Kidney (tissue), 13 donors: ENCODE measurements at regions not wholly inside any gene's neighbourhood (a gene's known extent, or its start where the extent isn't known, plus 50 kb on each side); places are given as distances from the start of the nearest gene placed in this dataset.

ENCODE experiments used
- DNase-seq, 5 donors: peaks; one replicate each; pipeline ENCODE4 v3.0.0-alpha.2; 2013 to 2020
- FAIRE-seq: peaks from 2 replicates; lab custom pipeline; 2012; peaks lifted over from hg19 to GRCh38; lab: Jason Lieb, UNC
- H3K27ac ChIP-seq, 2 donors: one replicate each; pipeline ENCODE4 v1.7.0; 2013; ENCODE audit warnings: low read depth in 2 of 2, low read length in 2 of 2, inconsistent platforms in 1 of 2
- H3K27me3 ChIP-seq: one replicate; pipeline ENCODE4 v1.7.1; 2013; ENCODE audit warnings: low read length, inconsistent platforms; ENCODE audit not compliant: control insufficient read depth, insufficient read depth
- H3K36me3 ChIP-seq, 3 donors: one replicate each; pipeline versions ENCODE4 v1.7.0 to v1.7.1; 2013; ENCODE audit warnings: low read length in 3 of 3, control low read depth in 1 of 3, inconsistent platforms in 1 of 3; ENCODE audit not compliant: insufficient read depth in 3 of 3, control insufficient read depth in 2 of 3
- H3K4me1 ChIP-seq, 3 donors: one replicate each; pipeline versions ENCODE4 v1.7.0 to v1.7.1; 2013; ENCODE audit warnings: low read length in 3 of 3, inconsistent platforms in 1 of 3, low read depth in 1 of 3; ENCODE audit not compliant: control insufficient read depth in 2 of 3, insufficient read depth in 2 of 3
- H3K4me3 ChIP-seq, 3 donors: one replicate each; pipeline versions ENCODE4 v1.7.0 to v1.8.1; 2013; ENCODE audit warnings: low read length in 3 of 3, control low read depth in 1 of 3, inconsistent platforms in 1 of 3
- H3K9ac ChIP-seq, 3 donors: one replicate each; pipeline versions ENCODE4 v1.7.0 to v1.7.1; 2013; ENCODE audit warnings: low read length in 3 of 3, control low read depth in 1 of 3, inconsistent platforms in 1 of 3
- H3K9me3 ChIP-seq, 3 donors: one replicate each; pipeline versions ENCODE4 v1.7.0 to v1.7.1; 2013; ENCODE audit warnings: low read length in 3 of 3, control low read depth in 1 of 3, inconsistent platforms in 1 of 3; ENCODE audit not compliant: control insufficient read depth in 2 of 3, insufficient read depth in 1 of 3
- intact Hi-C: fragments of 100-400 bp; cut with DNase I; formaldehyde crosslinking; loops from one replicate; pipeline ENCODE4 v1.11.1; 2022
- TF ChIP-seq, protein P1 (sequence below): IDR thresholded peaks from 3 replicates; pipeline ENCODE4 v1.5.1; 2012; ENCODE audit warnings: mild to moderate bottlenecking, moderate library complexity, borderline replicate concordance; ENCODE audit not compliant: insufficient read depth; ENCODE audit errors: extremely low read depth
- donor health status: control.
- donor health status: control.
- donor health status: control.
- donor health status: control.
- donor health status: control.
- donor health status: DM: yes; HTN: yes; CAD: no.
- donor health status: Normal renal cell carcinoma (clear cell type).

DNA sequence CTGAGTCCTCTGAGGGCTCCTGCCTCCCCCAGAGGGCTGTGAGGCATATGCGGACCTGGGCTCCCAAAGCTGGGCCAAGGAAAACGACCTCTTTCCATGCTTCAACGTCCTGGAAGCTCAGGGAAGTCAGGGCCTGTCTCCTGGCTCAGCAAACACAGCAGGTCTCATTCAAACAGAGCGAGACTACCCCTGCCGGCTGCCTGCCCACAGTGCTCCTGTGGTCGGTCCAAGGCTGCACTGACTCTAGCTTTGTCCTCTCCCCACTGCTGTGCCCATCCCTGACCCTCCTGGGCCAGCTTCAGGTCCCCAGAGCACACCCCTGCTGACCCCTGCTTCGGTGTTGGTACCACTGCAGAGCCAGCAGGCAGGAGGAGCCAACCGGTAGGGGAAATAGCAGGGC is 79.6 kb downstream of the PDCL3 start:
- H3K9me3 ChIP-seq: no peaks in the 10 kb centered on the region

DNA sequence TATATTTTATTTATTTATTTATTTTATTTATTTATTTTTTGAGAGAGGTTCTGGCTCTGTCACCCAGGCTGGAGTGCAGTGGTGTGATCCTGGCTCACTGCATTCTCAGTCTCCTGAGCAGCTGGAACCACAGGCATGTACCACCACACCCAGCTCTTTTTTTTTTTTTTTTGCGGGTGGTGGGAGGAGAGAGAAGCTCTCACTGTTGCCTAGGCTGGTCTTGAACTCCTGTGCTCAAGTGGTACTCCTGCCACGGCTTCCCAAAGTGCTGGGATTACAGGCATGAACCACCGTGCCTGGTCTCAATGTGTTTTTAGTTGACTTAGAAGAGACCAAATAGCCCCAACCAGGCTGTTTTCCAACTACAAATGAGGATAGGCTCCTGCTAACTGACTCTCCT is 80.7 kb downstream of the PDCL3 start:
- Histone ChIP-seq H3K4me3 (no peak overlapping the region), H3K27ac (no peak overlapping the region), H3K27me3 (no peaks in the 10 kb centered on the region), H3K4me1 (no peaks in the 10 kb centered on the region), H3K9me3 (no peaks in the 10 kb centered on the region), H3K9ac (no peak overlapping the region), H3K36me3 (no peaks in the 10 kb centered on the region)
- FAIRE-seq: no peak
- intact Hi-C loops: no loop called here
- TF ChIP-seq, protein P1, sequence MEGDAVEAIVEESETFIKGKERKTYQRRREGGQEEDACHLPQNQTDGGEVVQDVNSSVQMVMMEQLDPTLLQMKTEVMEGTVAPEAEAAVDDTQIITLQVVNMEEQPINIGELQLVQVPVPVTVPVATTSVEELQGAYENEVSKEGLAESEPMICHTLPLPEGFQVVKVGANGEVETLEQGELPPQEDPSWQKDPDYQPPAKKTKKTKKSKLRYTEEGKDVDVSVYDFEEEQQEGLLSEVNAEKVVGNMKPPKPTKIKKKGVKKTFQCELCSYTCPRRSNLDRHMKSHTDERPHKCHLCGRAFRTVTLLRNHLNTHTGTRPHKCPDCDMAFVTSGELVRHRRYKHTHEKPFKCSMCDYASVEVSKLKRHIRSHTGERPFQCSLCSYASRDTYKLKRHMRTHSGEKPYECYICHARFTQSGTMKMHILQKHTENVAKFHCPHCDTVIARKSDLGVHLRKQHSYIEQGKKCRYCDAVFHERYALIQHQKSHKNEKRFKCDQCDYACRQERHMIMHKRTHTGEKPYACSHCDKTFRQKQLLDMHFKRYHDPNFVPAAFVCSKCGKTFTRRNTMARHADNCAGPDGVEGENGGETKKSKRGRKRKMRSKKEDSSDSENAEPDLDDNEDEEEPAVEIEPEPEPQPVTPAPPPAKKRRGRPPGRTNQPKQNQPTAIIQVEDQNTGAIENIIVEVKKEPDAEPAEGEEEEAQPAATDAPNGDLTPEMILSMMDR: no peak
- DNase-seq: no peak

More for the DNA sequence above, 79.6 kb downstream of the PDCL3 start:
- intact Hi-C loops: no loop called here
- no peaks in the 10 kb centered on the region for H3K27me3 ChIP-seq
- TF ChIP-seq, protein P1: no peak
- H3K9ac ChIP-seq: no peak overlapping the region
- DNase-seq (no peak), FAIRE-seq (no peak)
- no peak overlapping the region for H3K27ac ChIP-seq
- no peak overlapping the region for H3K4me3 ChIP-seq
- no peaks in the 10 kb centered on the region for H3K4me1 ChIP-seq
- no peaks in the 10 kb centered on the region for H3K36me3 ChIP-seq

DNA sequence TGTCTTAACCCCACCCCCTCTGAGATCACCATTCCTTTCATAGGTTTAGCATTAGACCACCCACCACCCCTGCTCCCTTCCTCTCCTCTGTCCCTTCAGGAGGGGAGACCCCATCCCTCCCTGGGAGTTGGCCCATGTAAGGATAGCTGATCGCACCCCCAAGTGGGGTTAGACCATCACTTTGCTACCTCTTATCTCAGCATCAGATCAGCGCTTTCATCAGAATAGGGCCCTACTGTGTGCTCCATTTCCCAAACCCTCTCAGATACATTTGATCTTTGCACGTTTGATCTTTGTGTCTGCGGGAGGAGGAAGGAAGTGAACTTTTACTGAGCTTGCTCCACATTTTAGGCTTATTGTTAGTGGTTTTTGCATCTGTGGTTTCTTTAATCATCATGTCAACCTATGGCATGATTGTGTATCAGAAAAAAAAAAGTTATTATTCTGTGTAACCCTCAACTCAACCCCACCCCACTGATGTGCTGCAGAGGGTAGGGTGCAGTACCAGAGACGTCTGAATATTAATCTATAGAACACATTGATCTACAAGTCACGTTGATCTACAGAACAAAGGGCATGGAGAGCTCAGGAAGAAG is 81.2 kb downstream of the PDCL3 start:
- Histone ChIP-seq H3K27ac (no peak overlapping the region), H3K36me3 (no peaks in the 10 kb centered on the region), H3K9ac (no peak overlapping the region), H3K4me3 (no peak overlapping the region), H3K27me3 (no peaks in the 10 kb centered on the region), H3K4me1 (no peaks in the 10 kb centered on the region), H3K9me3 (no peaks in the 10 kb centered on the region)
- TF ChIP-seq, protein P1: no peak
- FAIRE-seq (no peak), DNase-seq (no peak)
- intact Hi-C loops: no loop called here
